Stimulated activated effector memory CD8-positive, alpha-beta T cell treated with anti-CD3 and anti-CD28 coated beads, Interleukin-12 subunit alpha, Interleukin-12 subunit beta, amount 100 ng/mL, for 72 hours (primary cell): ENCODE measurements at regions not wholly inside any gene's neighbourhood (a gene's known extent, or its start where the extent isn't known, plus 50 kb on each side); places are given as distances from the start of the nearest gene placed in this dataset.

Experiments
- ATAC-seq: fragments of 150-1000 bp; cut with Tn5 transposase; 2 replicates; pipeline ENCODE4 v1.10.0; 2021
- DNase-seq, 2 donors: peaks; one replicate each; pipeline ENCODE4 v3.0.0; 2021 to 2022; ENCODE audit warnings: low spot score in 2 of 2
- H3K27ac Mint-ChIP-seq: one replicate; pipeline ENCODE4 v1.8.0; 2022; ENCODE audit warnings: mild to moderate bottlenecking, mixed read lengths
- H3K36me3 Mint-ChIP-seq: one replicate; pipeline ENCODE4 v1.8.0; 2022; ENCODE audit warnings: mild to moderate bottlenecking, mixed read lengths
- H3K4me1 Mint-ChIP-seq: one replicate; pipeline ENCODE4 v1.8.0; 2022; ENCODE audit warnings: mixed read lengths
- H3K4me3 Mint-ChIP-seq: one replicate; pipeline ENCODE4 v1.8.0; 2022; ENCODE audit warnings: mild to moderate bottlenecking, mixed read lengths
- H3K9me3 Mint-ChIP-seq: one replicate; pipeline ENCODE4 v1.8.0; 2022; ENCODE audit warnings: mixed read lengths

GRCh38 chr6:163646866-163647265, 232.3 kb downstream of the QKI start:
- Mint-ChIP-seq H3K4me1 (no peaks in the 10 kb centered on the region), H3K27ac (no peak overlapping the region), H3K9me3 (no peaks in the 10 kb centered on the region), H3K4me3 (no peak overlapping the region), H3K36me3 (no peaks in the 10 kb centered on the region)
- ATAC-seq = no peak
- DNase-seq = no peak

- Mint-ChIP-seq H3K36me3 (no peaks in the 10 kb centered on the region), H3K4me1 (no peaks in the 10 kb centered on the region), H3K27ac (no peak overlapping the region), H3K9me3 (no peaks in the 10 kb centered on the region), H3K4me3 (no peak overlapping the region)
- DNase-seq (no peak), ATAC-seq (no peak)
Measured at GRCh38 chr6:163646133-163646532, 231.6 kb downstream of the QKI start.

GRCh38 chr6:163645560-163645959, 231.0 kb downstream of the QKI start:
- ATAC-seq = no peak
- H3K9me3 Mint-ChIP-seq = no peaks in the 10 kb centered on the region
- no peak overlapping the region for H3K27ac Mint-ChIP-seq
- H3K4me1 Mint-ChIP-seq = no peaks in the 10 kb centered on the region
- no peaks in the 10 kb centered on the region for H3K36me3 Mint-ChIP-seq
- no peak overlapping the region for H3K4me3 Mint-ChIP-seq
- DNase-seq = no peak

GRCh38 chr6:163643866-163644265, 229.3 kb downstream of the QKI start:
- Mint-ChIP-seq H3K4me3 (no peak overlapping the region), H3K36me3 (no peaks in the 10 kb centered on the region), H3K27ac (no peak overlapping the region), H3K4me1 (no peaks in the 10 kb centered on the region), H3K9me3 (no peaks in the 10 kb centered on the region)
- DNase-seq = no peak
- peak; percentile 27 for ATAC-seq

DNA sequence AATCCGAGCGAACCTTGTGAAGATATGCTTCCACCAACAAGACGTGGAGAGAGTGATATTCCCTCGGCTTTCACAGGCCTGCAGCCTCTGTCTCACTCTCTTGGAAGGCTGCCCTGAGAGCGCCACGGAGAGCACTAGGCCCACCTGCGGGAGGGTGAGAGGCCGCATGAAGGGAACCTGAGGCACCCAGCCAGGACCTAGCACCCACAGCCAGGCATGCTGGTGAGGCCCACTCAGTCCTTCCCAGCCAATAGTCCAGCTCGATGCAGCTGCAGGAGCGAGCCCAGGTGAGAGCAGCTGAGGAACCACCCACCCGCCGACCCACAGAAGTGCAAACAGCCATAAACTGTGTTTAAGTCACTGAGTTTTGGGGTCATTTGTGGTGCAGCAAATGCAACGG, 227.2 kb downstream of the QKI start:
- Mint-ChIP-seq H3K36me3 (peaks cover 5% of the 10 kb centered on the region), H3K4me3 (no peak overlapping the region), H3K9me3 (no peaks in the 10 kb centered on the region), H3K27ac (no peak overlapping the region), H3K4me1 (no peaks in the 10 kb centered on the region)
- no peak for DNase-seq
- ATAC-seq = no peak

- Mint-ChIP-seq H3K4me3 (no peak overlapping the region), H3K36me3 (peaks cover 5% of the 10 kb centered on the region), H3K27ac (no peak overlapping the region), H3K9me3 (no peaks in the 10 kb centered on the region), H3K4me1 (no peaks in the 10 kb centered on the region)
- no peak for ATAC-seq
- no peak for DNase-seq
Measured at GRCh38 chr6:163640641-163641040, 226.1 kb downstream of the QKI start.

DNA sequence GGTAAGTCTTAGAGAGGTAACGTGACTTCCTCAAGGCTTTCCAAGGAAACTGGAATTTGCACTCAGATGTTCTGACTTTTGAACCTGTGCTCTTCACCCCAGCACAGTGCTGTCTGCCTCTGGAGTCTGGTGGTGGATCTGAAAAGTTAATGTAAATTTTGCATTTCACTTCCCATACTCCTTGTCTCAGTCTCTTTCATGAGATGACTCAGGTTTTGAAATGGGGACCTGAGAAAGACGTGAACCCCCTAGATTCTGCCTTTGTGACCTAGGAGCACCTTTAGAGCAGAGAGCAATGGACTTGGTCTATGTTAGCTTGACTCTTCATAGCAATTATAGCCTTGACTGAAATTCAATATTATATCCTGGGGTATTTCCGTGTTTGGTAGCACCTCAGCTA, 223.0 kb downstream of the QKI start:
- Mint-ChIP-seq H3K4me1 (no peaks in the 10 kb centered on the region), H3K9me3 (no peaks in the 10 kb centered on the region), H3K4me3 (no peak overlapping the region), H3K27ac (no peak overlapping the region), H3K36me3 (peaks cover 5% of the 10 kb centered on the region)
- no peak for DNase-seq
- ATAC-seq = no peak

DNA sequence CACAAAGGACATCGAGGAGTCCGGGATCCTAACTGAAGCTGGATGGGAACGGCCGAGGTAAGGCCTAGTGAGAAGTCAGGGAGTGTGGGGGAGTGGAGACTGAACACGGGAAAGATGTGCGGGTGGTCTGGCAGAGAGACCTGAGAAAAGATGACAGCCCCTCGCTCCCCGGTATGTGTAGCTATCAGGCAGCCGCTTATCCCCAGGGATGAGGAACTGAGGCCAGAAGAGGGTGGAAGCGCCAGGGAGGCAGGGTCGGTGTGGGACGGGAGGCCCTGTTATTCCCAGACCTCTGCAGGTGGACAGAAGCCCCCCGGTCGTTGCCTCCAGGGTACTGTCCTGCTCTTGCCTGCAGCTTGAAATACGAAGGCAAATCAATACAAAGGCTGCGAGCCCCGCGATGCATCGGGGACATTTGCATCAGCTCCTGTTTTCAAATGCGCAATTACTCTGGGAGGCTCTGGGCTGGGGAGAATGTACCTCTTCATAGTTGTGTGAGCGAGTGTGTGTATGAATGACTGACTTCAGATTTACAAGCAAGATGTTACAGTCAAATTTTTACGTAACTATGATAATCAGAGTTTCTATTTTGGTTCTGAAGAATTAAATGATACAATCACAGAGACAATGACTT, 221.3 kb downstream of the QKI start:
- no peak overlapping the region for H3K4me3 Mint-ChIP-seq
- ATAC-seq = no peak
- no peaks in the 10 kb centered on the region for H3K4me1 Mint-ChIP-seq
- H3K36me3 Mint-ChIP-seq = peaks cover 5% of the 10 kb centered on the region
- no peak overlapping the region for H3K27ac Mint-ChIP-seq
- no peaks in the 10 kb centered on the region for H3K9me3 Mint-ChIP-seq
- no peak for DNase-seq

DNA sequence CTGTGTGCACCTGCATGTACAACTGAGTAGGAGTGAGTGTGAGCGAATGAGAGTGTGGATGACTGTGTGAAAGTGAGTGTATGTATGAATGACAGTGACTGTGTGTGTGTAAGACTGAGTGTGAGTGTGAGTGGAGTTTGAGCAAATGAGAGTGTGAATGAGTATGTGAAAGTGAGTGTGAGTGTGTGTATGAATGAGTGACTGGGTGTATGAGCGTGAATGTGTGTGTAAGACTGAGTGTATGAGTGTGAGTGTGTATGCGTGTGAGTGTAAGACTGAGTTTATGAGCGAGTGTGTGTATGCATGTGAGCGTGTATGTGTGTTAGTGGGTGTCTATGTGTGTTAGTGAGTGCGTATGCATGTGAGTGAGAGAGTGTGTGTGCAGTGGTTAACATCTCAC, 220.8 kb downstream of the QKI start:
- DNase-seq = no peak
- ATAC-seq = no peak
- no peak overlapping the region for H3K27ac Mint-ChIP-seq
- no peaks in the 10 kb centered on the region for H3K9me3 Mint-ChIP-seq
- peaks cover 5% of the 10 kb centered on the region for H3K36me3 Mint-ChIP-seq
- no peak overlapping the region for H3K4me3 Mint-ChIP-seq
- no peaks in the 10 kb centered on the region for H3K4me1 Mint-ChIP-seq

DNA sequence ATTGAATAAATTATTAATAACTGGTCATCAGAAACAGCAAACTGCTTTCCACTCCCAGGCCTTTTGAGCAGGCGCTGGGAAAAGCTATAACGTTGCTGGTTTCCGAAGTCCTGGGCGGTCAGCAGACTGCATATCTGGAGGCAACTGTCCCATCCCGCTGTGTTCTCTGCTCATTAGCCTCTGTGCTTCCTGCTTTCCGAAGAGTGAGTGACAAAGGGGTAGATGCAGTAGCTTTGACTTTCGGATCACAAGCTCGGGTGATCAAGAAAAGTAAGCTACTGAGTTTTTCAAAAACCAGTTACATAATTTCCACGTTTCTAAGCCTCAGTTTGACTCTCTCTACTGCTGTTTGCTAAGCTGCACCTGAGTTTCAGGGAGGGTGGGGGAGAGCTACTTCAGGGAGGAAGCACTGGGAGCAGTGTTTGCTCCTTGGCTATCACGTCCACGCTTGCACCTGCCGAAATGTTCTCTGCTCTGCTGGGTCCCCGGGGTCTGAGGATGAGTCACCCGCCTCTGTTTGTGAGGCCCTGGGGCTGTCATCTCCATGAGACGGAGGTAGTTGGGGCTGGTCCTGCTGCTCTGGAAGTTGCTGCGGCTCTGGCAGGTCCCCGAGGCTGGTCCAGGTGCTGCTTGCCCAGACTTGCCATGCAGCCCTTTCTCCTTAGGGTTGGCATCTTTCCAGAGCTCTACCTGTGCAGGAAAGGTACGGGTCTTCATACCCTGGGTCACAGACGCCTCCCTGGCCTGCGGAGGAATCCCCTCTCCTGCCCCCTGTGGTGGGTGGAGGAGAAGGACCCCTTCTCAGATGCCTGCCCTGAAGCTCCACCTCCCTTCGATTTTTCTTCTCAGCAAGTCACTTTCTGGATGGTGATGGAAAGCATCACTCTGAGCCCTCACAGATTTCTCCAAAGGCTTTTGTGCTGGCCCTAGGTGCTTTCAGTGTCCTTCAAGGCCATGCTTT, 220.0 kb downstream of the QKI start:
- Mint-ChIP-seq H3K36me3 (peaks cover 5% of the 10 kb centered on the region), H3K4me1 (no peaks in the 10 kb centered on the region), H3K27ac (no peak overlapping the region), H3K9me3 (no peaks in the 10 kb centered on the region), H3K4me3 (no peak overlapping the region)
- no peak for DNase-seq
- ATAC-seq = no peak

DNA sequence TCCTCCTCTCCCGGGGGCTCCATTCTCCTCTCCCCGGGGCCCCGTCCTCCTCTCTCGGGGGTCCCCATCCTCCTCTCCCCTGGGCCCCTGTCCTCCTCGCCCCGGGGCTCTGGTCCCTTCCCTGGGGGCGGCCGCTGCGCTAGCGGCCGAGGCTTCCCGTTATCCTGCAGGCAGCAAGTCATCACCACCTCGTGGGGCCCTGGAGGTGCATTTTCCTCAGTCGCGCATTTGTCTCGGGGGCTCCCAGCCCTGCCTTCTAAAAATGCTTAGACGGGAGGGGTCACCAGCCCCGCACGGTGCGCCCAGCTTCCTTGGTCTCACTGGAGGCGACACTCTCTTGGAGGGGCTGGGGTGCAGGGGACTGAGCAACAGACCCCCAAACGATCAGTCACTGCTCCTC, 216.5 kb downstream of the QKI start:
- H3K4me1 Mint-ChIP-seq = no peaks in the 10 kb centered on the region
- no peak overlapping the region for H3K27ac Mint-ChIP-seq
- no peak for ATAC-seq
- no peak overlapping the region for H3K4me3 Mint-ChIP-seq
- H3K36me3 Mint-ChIP-seq = no peaks in the 10 kb centered on the region
- H3K9me3 Mint-ChIP-seq = no peaks in the 10 kb centered on the region
- no peak for DNase-seq

- Mint-ChIP-seq H3K4me3 (no peak overlapping the region), H3K27ac (no peak overlapping the region), H3K36me3 (no peaks in the 10 kb centered on the region), H3K9me3 (no peaks in the 10 kb centered on the region), H3K4me1 (no peaks in the 10 kb centered on the region)
- ATAC-seq = no peak
- DNase-seq = no peak
Measured at GRCh38 chr6:163630572-163630971, 216.1 kb downstream of the QKI start.

DNA sequence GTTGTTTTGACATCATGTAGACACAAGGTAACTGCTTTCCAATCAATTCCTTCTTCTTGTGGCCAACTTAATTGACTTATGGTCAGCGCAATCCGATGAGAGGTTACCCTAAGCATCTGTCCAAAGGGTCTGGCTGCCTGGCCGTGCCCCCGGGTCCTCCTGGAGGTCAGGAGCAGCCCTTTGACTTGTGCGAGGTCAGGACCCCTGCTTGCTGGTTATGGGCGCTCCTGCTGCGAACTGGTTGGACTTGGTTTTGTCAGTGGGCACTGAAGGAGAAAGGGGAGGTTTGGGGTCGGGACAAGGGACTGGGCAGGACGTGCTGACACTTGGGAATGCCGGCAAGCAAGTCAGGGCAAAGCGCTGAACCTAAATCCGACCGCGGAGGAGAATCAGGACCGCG, 215.6 kb downstream of the QKI start:
- no peaks in the 10 kb centered on the region for H3K4me1 Mint-ChIP-seq
- no peak overlapping the region for H3K27ac Mint-ChIP-seq
- no peak for ATAC-seq

More for the DNA sequence above, 215.6 kb downstream of the QKI start:
- Mint-ChIP-seq H3K36me3 (no peaks in the 10 kb centered on the region), H3K4me3 (no peak overlapping the region), H3K9me3 (no peaks in the 10 kb centered on the region)
- no peak for DNase-seq
